PC-3 (cell line): ENCODE measurements at regions not wholly inside any gene's neighbourhood (a gene's known extent, or its start where the extent isn't known, plus 50 kb on each side); places are given as distances from the start of the nearest gene placed in this dataset.
"Not testable (repeated sequence)": the region's sequence is repeated elsewhere in the genome, so short reads cannot be mapped to it uniquely, and the experiment has no call there.

ENCODE experiments used
- CTCF ChIP-seq: fragments of 300-600 bp; sonication (generic); conservative IDR thresholded peaks from 2 replicates; pipeline ENCODE4 v1.5.1; 2017; ENCODE audit warnings: antibody characterized with exemption, low read depth, mild to moderate bottlenecking, low read length
- EZH2 ChIP-seq: fragments of 300-600 bp; sonication (generic); IDR thresholded peaks from one replicate; pipeline ENCODE4 v1.6.1; 2017; ENCODE audit warnings: antibody characterized with exemption, mild to moderate bottlenecking, low read length; ENCODE audit not compliant: unreplicated experiment

GRCh38 chr10:42724660-42725059, 57.9 kb upstream of the BMS1 start:
- not testable (repeated sequence) for TF ChIP-seq CTCF, EZH2
